ENCODE measurements at regions not wholly inside any gene's neighbourhood (a gene's known extent, or its start where the extent isn't known, plus 50 kb on each side); places are given as distances from the start of the nearest gene placed in this dataset.

- TF ChIP-seq CTCF (IDR thresholded peaks at IDR 0.05) = no peak
- no peak for TF ChIP-seq POLR2A (IDR thresholded peaks at IDR 0.05)
- no peak for TF ChIP-seq EP300 (IDR thresholded peaks at IDR 0.05)
- Histone ChIP-seq H3K27ac (no peak overlapping the region), H3K27me3 (no peaks in the 10 kb centered on the region), H3K36me3 (no peaks in the 10 kb centered on the region), H3K4me1 (ENCODE audit: insufficient read depth) (no peaks in the 10 kb centered on the region), H3K4me3 (no peak overlapping the region), H3K9me3 (no peaks in the 10 kb centered on the region)
- DNase-seq = no peak
- WGBS, 3 donors = 81 to 86% (median 83%) methylated on average over 3 of the region's 3 CpGs
- intact Hi-C loops (cut with DNase I) = no loop called here
Observed at GRCh38 chr21:32211306-32211705, 67.5 kb downstream of the MIS18A start.

GRCh38 chr21:32209580-32209979, 69.3 kb downstream of the MIS18A start:
- H3K9me3 ChIP-seq = no peaks in the 10 kb centered on the region
- no peaks in the 10 kb centered on the region for H3K27me3 ChIP-seq
- 81 to 86% (median 83%) methylated on average over 4 of the region's 4 CpGs for WGBS, 3 donors
- no peaks in the 10 kb centered on the region for H3K36me3 ChIP-seq
- no peaks in the 10 kb centered on the region for H3K4me1 ChIP-seq (ENCODE audit: insufficient read depth)
- H3K4me3 ChIP-seq = no peak overlapping the region
- H3K27ac ChIP-seq = no peak overlapping the region
- intact Hi-C loops (cut with DNase I) = no loop called here
- TF ChIP-seq POLR2A (IDR thresholded peaks at IDR 0.05) (no peak), EP300 (IDR thresholded peaks at IDR 0.05) (no peak), CTCF (IDR thresholded peaks at IDR 0.05) (no peak)
- no peak for DNase-seq

GRCh38 chr21:32207406-32207716, 71.5 kb downstream of the MIS18A start:
- intact Hi-C loops (cut with DNase I) = no loop called here
- no peak overlapping the region for H3K4me3 ChIP-seq
- no peak for DNase-seq
- H3K9me3 ChIP-seq = no peaks in the 10 kb centered on the region
- H3K27ac ChIP-seq = no peak overlapping the region
- no peaks in the 10 kb centered on the region for H3K4me1 ChIP-seq (ENCODE audit: insufficient read depth)
- H3K36me3 ChIP-seq = no peaks in the 10 kb centered on the region
- WGBS, 3 donors = 26 to 36% (median 27%) methylated on average over 2 of the region's 2 CpGs
- no peaks in the 10 kb centered on the region for H3K27me3 ChIP-seq
- no peak for TF ChIP-seq POLR2A (IDR thresholded peaks at IDR 0.05)
- no peak for TF ChIP-seq EP300 (IDR thresholded peaks at IDR 0.05)
- TF ChIP-seq CTCF (IDR thresholded peaks at IDR 0.05) = no peak

- H3K9me3 ChIP-seq = no peaks in the 10 kb centered on the region
- no peaks in the 10 kb centered on the region for H3K36me3 ChIP-seq
- intact Hi-C loops (cut with DNase I) = no loop called here
- no peak for DNase-seq
- no peak overlapping the region for H3K27ac ChIP-seq
- WGBS, 3 donors = 70 to 76% (median 73%) methylated on average over 16 of the region's 16 CpGs
- no peak overlapping the region for H3K4me3 ChIP-seq
- TF ChIP-seq EP300 (IDR thresholded peaks at IDR 0.05) (no peak), CTCF (IDR thresholded peaks at IDR 0.05) (no peak), POLR2A (IDR thresholded peaks at IDR 0.05) (no peak)
- H3K4me1 ChIP-seq (ENCODE audit: insufficient read depth) = no peaks in the 10 kb centered on the region
- H3K27me3 ChIP-seq = no peaks in the 10 kb centered on the region
Observed at GRCh38 chr21:32206631-32207405, 72.0 kb downstream of the MIS18A start.

All from ovary (tissue), 7 donors.